Fibroblast of pulmonary artery (primary cell): ENCODE measurements at regions not wholly inside any gene's neighbourhood (a gene's known extent, or its start where the extent isn't known, plus 50 kb on each side); places are given as distances from the start of the nearest gene placed in this dataset.
"Not testable (repeated sequence)": the region's sequence is repeated elsewhere in the genome, so short reads cannot be mapped to it uniquely, and the experiment has no call there.

Source experiments
- DNase-seq: peaks from one replicate; pipeline ENCODE4 v3.0.0-alpha.2; 2010; ENCODE audit warnings: low read depth
- H3K4me3 ChIP-seq: replicated peaks from 2 replicates; pipeline ENCODE4 v1.5.1; 2011; ENCODE audit warnings: low read depth, mild to moderate bottlenecking, control low read depth, low read length, moderate library complexity
- CTCF ChIP-seq: IDR thresholded peaks from 2 replicates; pipeline ENCODE4 v1.5.1; 2011; ENCODE audit warnings: mild to moderate bottlenecking, control low read depth, low read length, inconsistent platforms; ENCODE audit errors: missing control alignments

- no peak for TF ChIP-seq CTCF
- H3K4me3 ChIP-seq, result no peak overlapping the region
- no peak for DNase-seq
Measured at GRCh38 chr10:124197371-124198124, 104.2 kb upstream of the CHST15 start.

- TF ChIP-seq CTCF, result no peak
- no peak overlapping the region for H3K4me3 ChIP-seq
- no peak for DNase-seq
Measured at GRCh38 chr10:124196659-124197058, 103.3 kb upstream of the CHST15 start.

GRCh38 chr10:124194199-124194824, 100.9 kb upstream of the CHST15 start:
- no peak for DNase-seq
- no peak overlapping the region for H3K4me3 ChIP-seq
- no peak for TF ChIP-seq CTCF

DNA sequence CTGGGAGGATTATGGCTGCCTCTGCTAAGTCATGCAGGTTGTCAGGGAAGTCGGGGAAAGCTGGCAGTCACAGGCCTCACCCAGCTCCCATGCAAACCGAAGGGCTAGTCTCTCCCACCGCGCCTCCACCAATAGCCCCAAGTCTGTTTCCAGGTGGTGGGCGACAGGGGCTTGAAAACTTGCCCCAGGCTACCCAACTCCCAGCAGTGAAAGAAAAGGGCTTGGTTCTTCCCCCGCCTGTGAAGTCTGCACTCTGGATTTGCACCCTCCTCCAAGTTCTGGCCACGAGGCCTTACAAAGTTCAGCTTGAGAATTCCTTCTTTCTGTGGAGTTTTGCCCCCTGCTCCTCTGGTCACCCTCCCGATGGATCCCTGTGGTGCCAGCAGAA, 99.9 kb upstream of the CHST15 start:
- TF ChIP-seq CTCF, result no peak
- DNase-seq, result no peak
- H3K4me3 ChIP-seq, result no peak overlapping the region

DNA sequence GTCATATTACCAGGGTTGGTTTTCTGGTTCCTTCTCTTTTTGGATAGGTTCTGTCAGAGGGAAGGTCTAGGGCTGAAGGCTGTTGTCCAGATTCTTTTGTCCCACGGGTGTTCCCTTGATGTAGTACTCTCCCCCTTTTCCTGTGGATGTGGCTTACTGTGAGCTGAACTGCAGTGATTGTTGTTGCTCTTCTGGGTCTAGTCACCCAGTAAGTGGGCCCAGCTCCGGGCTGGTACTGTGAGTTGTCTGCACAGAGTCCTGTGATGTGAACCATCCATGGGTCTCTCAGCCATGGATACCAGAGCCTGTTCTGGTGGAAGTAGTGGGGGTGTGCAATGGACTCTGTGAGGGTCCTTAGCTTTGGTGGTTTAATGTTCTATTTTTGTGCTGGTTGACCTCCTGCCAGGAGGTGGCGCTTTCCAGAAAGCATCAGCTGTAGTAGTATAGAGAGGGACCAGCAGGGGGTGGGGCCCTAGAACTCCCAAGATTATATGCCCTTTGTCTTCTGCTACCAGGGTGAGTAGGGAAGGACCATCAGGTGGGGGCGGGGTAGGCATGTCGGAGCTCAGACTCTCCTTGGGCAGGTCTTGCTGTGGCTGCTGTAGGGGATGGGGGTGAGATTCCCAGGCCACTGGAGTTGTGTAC, 99.4 kb upstream of the CHST15 start:
- H3K4me3 ChIP-seq, DNase-seq: not testable (repeated sequence)

GRCh38 chr10:124190476-124190875, 97.1 kb upstream of the CHST15 start:
- not testable (repeated sequence) for H3K4me3 ChIP-seq, DNase-seq

DNA sequence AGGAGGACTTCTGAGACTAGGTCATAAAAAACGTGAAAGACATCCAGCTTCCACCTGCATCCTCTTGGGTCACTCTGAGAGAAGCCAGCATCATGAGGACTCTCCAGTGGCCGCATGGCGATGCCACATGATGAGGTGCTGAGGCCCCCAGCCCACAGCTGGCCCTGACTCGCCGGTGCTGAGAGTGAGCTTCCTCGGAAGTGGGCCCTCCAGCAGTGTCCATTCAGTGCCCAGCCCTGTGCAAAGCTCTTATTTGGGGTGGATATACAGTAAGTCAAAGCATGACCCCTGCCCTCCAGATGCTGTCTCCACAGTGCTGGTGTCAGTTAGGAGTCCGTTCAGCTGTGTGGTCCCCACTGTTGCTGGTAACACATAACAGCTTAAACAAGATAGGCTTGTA, 93.6 kb upstream of the CHST15 start:
- no peak for TF ChIP-seq CTCF

GRCh38 chr10:124185084-124185483, 91.7 kb upstream of the CHST15 start:
- no peak for TF ChIP-seq CTCF
- no peak for DNase-seq

More for the DNA sequence above, 93.6 kb upstream of the CHST15 start:
- H3K4me3 ChIP-seq, result no peak overlapping the region
- DNase-seq, result no peak

More at GRCh38 chr10:124185084-124185483, 91.7 kb upstream of the CHST15 start:
- H3K4me3 ChIP-seq, result no peak overlapping the region
